ENCODE measurements at regions not wholly inside any gene's neighbourhood (a gene's known extent, or its start where the extent isn't known, plus 50 kb on each side); places are given as distances from the start of the nearest gene placed in this dataset.

DNA sequence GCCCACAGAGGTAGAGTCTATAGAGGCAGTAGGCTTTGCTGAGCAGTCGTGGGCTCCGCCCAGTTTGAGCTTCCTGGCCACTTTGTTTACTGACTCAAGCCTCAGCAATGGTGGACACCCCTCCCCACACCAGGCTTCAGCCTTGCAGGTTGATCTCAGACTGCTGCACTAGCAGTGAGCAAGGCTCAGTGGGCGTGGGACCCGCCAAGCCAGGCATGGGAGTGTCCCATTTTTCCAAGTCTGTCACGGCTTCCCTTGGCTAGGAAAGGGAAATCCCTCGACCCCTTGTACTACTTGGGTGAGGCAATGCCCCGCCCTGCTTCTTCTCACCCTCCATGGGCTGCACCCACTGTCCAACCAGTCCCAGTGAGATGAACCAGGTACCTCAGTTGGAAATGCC, 135.3 kb upstream of the NT5E start:
- TF ChIP-seq, protein P1, sequence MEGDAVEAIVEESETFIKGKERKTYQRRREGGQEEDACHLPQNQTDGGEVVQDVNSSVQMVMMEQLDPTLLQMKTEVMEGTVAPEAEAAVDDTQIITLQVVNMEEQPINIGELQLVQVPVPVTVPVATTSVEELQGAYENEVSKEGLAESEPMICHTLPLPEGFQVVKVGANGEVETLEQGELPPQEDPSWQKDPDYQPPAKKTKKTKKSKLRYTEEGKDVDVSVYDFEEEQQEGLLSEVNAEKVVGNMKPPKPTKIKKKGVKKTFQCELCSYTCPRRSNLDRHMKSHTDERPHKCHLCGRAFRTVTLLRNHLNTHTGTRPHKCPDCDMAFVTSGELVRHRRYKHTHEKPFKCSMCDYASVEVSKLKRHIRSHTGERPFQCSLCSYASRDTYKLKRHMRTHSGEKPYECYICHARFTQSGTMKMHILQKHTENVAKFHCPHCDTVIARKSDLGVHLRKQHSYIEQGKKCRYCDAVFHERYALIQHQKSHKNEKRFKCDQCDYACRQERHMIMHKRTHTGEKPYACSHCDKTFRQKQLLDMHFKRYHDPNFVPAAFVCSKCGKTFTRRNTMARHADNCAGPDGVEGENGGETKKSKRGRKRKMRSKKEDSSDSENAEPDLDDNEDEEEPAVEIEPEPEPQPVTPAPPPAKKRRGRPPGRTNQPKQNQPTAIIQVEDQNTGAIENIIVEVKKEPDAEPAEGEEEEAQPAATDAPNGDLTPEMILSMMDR (IDR thresholded peaks at IDR 0.05; ENCODE audit: insufficient read depth, low read length, poor library complexity, severe bottlenecking), result no peak
- no peak for TF ChIP-seq EZH2phosphoT487 (conservative IDR thresholded peaks at IDR 0.05; ENCODE audit: low read length)
